IMR-90 (cell line): ENCODE measurements at regions not wholly inside any gene's neighbourhood (a gene's known extent, or its start where the extent isn't known, plus 50 kb on each side); places are given as distances from the start of the nearest gene placed in this dataset.

ENCODE experiments used
- TF ChIP-seq, protein P1 (sequence below): fragments of 150-350 bp; IDR thresholded peaks from 2 replicates; pipeline ENCODE4 v1.6.1; 2016; ENCODE audit warnings: low read depth, mild to moderate bottlenecking, low read length, moderate library complexity, borderline replicate concordance
- TF ChIP-seq, protein P2 (sequence below): fragments of 150-350 bp; IDR thresholded peaks from 2 replicates; pipeline ENCODE4 v1.6.1; 2017; ENCODE audit warnings: mild to moderate bottlenecking, antibody characterized with exemption, low read length, low read depth

DNA sequence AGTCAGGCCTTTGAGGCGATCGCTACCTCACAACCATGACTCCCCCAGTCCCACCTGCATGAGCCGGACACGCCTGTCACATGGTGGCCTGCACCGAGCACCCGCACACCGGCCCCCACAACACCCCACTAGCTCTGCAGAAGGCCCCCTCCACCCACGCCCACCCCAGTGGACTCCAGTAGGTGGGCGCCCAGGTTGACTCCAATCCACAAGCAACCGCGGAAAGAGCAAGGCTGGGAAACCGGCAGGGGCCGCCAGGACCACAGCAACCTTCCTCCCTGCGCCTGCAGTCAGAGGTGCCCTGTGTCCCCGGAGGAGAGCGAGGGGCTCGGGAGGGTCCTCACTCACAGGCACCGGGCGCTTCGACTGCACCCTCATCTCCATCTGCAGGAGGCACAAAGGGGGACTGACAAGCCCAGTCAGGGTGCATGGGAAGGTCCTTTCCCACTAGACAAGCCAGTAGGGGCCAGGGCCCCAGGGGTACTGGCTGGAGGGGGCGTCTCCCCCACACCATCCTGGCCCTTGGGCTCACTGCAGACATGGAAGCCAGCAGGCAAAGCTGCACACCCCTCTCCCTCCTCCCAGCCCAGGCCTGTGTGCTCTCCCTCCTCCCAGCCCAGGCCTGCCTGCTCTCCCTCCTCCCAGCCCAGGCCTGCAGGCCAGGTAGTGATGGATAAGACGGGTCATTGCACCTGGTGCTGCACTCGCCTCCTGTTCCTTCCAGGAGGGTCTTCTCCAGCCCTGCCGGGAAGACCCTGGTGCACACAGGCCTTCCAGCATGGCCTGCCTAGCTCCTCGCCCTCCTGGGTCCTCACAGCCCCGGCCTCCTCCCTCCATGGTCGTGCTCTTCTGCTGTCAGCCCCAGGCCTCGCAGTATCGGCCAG, 137.2 kb downstream of the DLL1 start:
- TF ChIP-seq, protein P1, sequence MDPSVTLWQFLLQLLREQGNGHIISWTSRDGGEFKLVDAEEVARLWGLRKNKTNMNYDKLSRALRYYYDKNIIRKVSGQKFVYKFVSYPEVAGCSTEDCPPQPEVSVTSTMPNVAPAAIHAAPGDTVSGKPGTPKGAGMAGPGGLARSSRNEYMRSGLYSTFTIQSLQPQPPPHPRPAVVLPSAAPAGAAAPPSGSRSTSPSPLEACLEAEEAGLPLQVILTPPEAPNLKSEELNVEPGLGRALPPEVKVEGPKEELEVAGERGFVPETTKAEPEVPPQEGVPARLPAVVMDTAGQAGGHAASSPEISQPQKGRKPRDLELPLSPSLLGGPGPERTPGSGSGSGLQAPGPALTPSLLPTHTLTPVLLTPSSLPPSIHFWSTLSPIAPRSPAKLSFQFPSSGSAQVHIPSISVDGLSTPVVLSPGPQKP, result no peak
- TF ChIP-seq, protein P2, sequence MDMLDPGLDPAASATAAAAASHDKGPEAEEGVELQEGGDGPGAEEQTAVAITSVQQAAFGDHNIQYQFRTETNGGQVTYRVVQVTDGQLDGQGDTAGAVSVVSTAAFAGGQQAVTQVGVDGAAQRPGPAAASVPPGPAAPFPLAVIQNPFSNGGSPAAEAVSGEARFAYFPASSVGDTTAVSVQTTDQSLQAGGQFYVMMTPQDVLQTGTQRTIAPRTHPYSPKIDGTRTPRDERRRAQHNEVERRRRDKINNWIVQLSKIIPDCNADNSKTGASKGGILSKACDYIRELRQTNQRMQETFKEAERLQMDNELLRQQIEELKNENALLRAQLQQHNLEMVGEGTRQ, result no peak
